Upper lobe of right lung (tissue), 1 donor: ENCODE measurements at regions not wholly inside any gene's neighbourhood (a gene's known extent, or its start where the extent isn't known, plus 50 kb on each side); places are given as distances from the start of the nearest gene placed in this dataset.

Experiments used
- ATAC-seq: fragments of 200-7000 bp; cut with Tn5 transposase; one replicate; pipeline ENCODE4 v1.9.1; 2020; ENCODE audit warnings: mild to moderate bottlenecking, moderate library complexity
- DNase-seq: peaks from one replicate; pipeline ENCODE4 v3.0.0-alpha.2; 2020
- H3K27ac ChIP-seq: fragments of 200-600 bp; one replicate; pipeline ENCODE4 v1.8.0; 2022
- H3K27me3 ChIP-seq: fragments of 200-600 bp; one replicate; pipeline ENCODE4 v1.8.0; 2022; ENCODE audit warnings: mild to moderate bottlenecking
- H3K36me3 ChIP-seq: fragments of 200-600 bp; one replicate; pipeline ENCODE4 v1.8.0; 2022
- H3K4me1 ChIP-seq: fragments of 200-600 bp; one replicate; pipeline ENCODE4 v1.8.0; 2022
- H3K4me3 ChIP-seq: fragments of 200-600 bp; one replicate; pipeline ENCODE4 v1.8.0; 2022; ENCODE audit warnings: mild to moderate bottlenecking
- H3K9me3 ChIP-seq: fragments of 200-600 bp; one replicate; pipeline ENCODE4 v1.8.0; 2022
- CTCF ChIP-seq: fragments of 200-600 bp; IDR thresholded peaks from one replicate; pipeline ENCODE4 v1.8.0; 2022; ENCODE audit warnings: antibody characterized with exemption
- intact Hi-C: fragments of 100-400 bp; cut with DNase I; formaldehyde crosslinking; loops from one replicate; pipeline ENCODE4 v1.11.0; 2022
- donor health status: DM: no; HTN: yes; CAD: no; lungs with severe emphysema.

DNA sequence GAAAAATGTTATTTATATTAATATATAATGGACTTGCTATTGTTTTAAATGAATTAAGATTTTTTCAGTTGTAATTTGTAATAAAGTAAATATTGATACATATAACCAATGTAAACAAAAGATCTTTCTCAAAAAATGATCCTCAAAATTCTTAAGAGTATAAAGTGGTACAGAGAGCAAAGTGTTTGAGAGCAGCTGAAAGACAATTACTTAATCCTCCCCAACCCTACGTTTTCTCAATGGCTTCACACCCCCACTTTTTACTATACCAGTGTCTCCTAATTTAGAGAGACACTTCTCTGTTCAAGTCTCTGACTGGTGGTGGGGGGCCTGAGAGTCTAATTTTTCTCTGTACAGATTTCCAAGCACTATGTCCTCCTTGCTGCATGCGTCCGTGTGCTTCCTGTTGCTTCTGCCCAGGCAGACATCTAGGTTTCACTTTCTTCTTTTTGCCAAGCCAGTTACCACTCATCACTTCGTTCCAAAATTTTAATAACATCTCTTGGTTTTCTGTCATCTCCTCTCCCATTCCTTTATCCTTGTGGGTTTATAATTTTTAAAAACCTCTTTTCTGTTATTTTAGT lies 276.3 kb upstream of the DNAJC19 start:
- Histone ChIP-seq H3K4me3 (peak overlapping the region; percentile 15), H3K4me1 (no peaks in the 10 kb centered on the region), H3K9me3 (no peaks in the 10 kb centered on the region), H3K27ac (no peak overlapping the region), H3K36me3 (no peaks in the 10 kb centered on the region), H3K27me3 (no peaks in the 10 kb centered on the region)
- DNase-seq: no peak
- no peak for ATAC-seq
- no peak for TF ChIP-seq CTCF
- intact Hi-C loops: no loop called here

- Histone ChIP-seq H3K9me3 (no peaks in the 10 kb centered on the region), H3K4me3 (no peak overlapping the region), H3K4me1 (no peaks in the 10 kb centered on the region), H3K27ac (no peak overlapping the region), H3K27me3 (no peaks in the 10 kb centered on the region), H3K36me3 (no peaks in the 10 kb centered on the region)
- TF ChIP-seq CTCF: no peak
- intact Hi-C loops: no loop called here
- ATAC-seq: no peak
- DNase-seq: no peak
These were observed 274.9 kb upstream of the DNAJC19 start for GRCh38 chr3:181264486-181264885.

DNA sequence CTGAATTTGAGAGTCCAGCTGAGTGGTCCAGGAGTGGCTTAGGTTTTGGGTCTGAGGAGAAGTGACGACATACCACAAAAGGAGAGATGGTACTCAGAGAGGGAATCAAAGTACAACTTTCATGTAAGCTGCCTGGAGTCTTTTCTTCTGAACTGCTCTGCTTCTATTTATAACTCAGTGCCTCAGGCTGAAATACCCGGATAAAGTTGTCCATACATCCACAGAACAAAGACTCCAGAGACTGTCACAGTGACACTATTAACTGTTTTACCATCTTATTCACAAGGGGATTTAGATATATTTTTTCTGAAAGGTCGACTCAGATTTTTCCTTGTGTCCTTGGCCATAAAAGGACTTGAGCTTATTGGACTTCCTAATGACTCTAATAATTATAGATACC lies 264.3 kb upstream of the DNAJC19 start:
- DNase-seq: no peak
- no peaks in the 10 kb centered on the region for H3K27me3 ChIP-seq
- no peaks in the 10 kb centered on the region for H3K36me3 ChIP-seq
- no peak for ATAC-seq
- intact Hi-C loops: no loop called here
- no peak for TF ChIP-seq CTCF
- H3K9me3 ChIP-seq: no peaks in the 10 kb centered on the region
- no peaks in the 10 kb centered on the region for H3K4me1 ChIP-seq
- H3K4me3 ChIP-seq: no peak overlapping the region
- H3K27ac ChIP-seq: no peak overlapping the region

GRCh38 chr3:181252631-181253030 lies 263.1 kb upstream of the DNAJC19 start:
- intact Hi-C loops: no loop called here
- no peaks in the 10 kb centered on the region for H3K27me3 ChIP-seq
- no peak overlapping the region for H3K4me3 ChIP-seq
- no peaks in the 10 kb centered on the region for H3K4me1 ChIP-seq
- DNase-seq (no peak), ATAC-seq (no peak)
- H3K9me3 ChIP-seq: no peaks in the 10 kb centered on the region
- no peak for TF ChIP-seq CTCF
- H3K27ac ChIP-seq: no peak overlapping the region
- H3K36me3 ChIP-seq: no peaks in the 10 kb centered on the region

GRCh38 chr3:181250714-181251113 lies 261.2 kb upstream of the DNAJC19 start:
- no peak for TF ChIP-seq CTCF
- H3K36me3 ChIP-seq: no peaks in the 10 kb centered on the region
- H3K27me3 ChIP-seq: no peaks in the 10 kb centered on the region
- intact Hi-C loops: no loop called here
- H3K4me1 ChIP-seq: no peaks in the 10 kb centered on the region
- H3K4me3 ChIP-seq: no peak overlapping the region
- H3K9me3 ChIP-seq: no peaks in the 10 kb centered on the region
- ATAC-seq (no peak), DNase-seq (no peak)
- H3K27ac ChIP-seq: no peak overlapping the region

GRCh38 chr3:181239441-181239840 lies 249.9 kb upstream of the DNAJC19 start:
- no peaks in the 10 kb centered on the region for H3K9me3 ChIP-seq
- no peak for ATAC-seq
- H3K27ac ChIP-seq: no peak overlapping the region
- TF ChIP-seq CTCF: no peak
- intact Hi-C loops: no loop called here
- H3K36me3 ChIP-seq: no peaks in the 10 kb centered on the region
- no peaks in the 10 kb centered on the region for H3K4me1 ChIP-seq
- no peak for DNase-seq
- no peaks in the 10 kb centered on the region for H3K27me3 ChIP-seq
- no peak overlapping the region for H3K4me3 ChIP-seq
